ENCODE measurements at regions not wholly inside any gene's neighbourhood (a gene's known extent, or its start where the extent isn't known, plus 50 kb on each side); places are given as distances from the start of the nearest gene placed in this dataset.

DNA sequence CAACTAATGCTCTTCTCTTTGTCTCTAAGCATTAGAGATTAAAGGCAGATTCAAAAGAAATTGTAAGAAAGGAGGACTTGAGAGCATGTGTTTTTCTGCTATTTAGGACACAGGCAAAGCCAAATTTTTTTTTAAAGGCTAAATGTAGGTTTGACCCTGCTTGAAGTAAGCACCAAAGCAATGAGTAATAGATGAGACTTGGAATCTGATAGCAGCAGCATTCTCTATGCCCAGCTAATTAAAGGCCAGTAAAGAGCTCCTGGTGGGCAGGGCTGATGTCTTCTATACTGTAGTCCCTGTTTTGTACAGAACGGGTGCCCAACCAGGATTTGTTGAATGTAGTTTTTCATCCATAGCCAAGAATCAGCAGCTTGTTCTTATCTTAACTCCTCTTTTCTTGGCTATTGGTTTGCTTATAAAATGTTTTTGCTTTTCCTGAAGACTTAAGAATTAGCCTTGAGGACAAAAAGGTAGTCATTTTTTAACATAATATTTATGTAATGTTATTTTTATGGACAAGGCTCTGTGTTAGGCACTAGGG lies 179.6 kb downstream of the LMO4 start:
- no peak for DNase-seq (ENCODE audit: low spot score)

DNA sequence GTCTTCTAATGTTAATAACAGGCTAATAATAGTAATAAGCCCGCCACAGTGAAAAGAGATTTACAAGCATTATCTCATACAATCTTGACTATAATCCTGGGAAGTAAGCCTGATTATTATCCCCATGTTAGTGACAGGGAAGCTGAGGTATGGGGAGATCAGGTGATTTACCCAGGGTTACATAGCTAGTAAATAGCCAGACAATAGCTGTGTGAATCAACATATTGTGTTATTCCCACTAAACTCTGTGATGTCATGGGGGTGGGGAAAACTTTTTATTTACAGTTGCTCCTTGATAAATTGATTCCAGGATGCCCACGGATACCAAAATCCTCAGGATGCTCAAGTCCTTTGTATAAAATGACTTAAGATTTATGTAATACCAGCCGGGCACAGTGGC lies 181.9 kb downstream of the LMO4 start:
- DNase-seq (ENCODE audit: low spot score) = no peak

DNA sequence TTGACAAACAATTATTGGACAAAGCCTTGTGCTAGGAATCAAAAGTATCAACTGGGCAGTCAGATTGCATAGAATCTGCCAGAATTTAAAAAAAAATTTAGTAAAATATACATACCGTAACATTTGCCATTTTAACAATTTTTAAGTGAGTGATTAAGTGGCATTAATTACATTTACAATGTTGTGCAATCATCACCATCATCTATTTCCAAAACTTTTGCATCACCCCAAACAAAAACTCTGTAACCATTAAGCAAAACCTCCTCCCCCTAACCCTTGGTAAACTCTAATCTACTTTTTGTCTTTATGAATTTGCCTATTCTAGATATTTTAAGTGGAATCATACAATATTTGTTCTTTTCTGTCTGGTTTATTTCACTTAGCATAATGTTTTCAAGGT lies 182.8 kb downstream of the LMO4 start:
- no peak for DNase-seq (ENCODE audit: low spot score)

DNA sequence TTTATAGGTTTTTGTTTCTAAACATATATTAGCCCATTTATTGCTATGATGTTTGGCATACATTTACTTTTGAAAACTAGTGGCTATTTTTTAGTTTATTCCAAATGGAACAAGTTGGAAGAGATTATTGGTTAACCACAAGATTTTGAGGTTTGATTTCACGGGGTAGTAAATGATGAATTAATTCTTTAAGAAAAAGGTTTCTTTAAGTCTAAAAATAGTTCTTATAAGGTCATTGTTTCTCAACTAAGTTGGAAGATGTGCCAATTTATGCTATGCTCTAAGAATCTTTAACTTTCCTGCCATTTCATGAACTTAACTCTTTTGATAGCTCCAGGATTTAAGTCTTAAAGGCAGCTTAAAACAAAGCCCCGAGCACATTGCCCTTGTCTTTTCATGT lies 183.8 kb downstream of the LMO4 start:
- DNase-seq (ENCODE audit: low spot score) = no peak

DNA sequence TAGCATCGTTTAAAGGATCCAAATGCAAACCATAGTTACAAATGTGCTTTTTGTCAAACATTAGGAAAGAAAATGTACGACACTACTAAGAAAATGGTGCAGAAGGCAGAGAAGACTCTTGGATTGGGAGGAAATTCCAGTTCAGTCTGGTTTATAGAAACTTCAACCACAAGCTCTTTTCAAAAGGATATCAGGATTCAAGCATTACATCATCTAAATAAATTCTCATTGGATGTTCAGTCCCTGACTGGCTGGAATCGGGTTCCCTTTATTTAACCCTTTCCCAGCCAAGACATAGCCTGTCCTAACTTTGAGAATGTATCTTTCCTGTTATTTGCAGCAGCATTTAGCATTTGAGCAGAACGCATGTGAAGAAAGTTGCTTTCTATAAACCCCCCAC lies 184.6 kb downstream of the LMO4 start:
- no peak for DNase-seq (ENCODE audit: low spot score)

DNA sequence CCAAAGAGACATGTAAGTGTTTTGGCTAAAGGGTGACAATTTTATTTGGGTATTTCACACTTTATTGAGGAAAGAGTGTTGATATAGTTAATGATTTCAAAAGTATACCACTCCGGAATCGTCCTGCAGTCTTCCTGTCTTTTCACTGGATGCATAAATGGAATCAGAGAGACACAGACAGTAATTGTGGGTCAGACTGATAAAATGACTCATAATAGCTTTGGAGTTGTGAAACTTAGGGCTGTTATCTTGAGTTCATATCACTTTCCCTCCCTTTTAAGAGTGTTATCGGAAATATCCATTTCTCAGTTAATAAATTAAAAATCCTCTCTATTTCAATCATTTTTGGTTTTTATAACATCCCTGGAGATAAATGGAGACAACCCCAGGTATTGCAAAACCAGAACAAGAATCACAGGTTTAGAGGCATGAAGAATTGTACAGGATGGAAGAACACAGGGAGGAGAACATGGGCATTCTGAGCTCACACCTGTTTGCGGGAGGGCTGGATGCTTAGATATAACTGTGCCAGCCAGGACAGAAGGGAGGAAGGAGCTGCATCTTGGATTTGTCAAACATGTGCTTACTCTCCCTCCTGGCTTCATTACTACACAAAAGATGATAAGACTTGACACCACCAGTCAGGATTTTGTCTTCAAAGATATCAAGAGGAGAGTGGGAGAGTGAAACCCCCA lies 185.4 kb downstream of the LMO4 start:
- DNase-seq (ENCODE audit: low spot score) = no peak

DNA sequence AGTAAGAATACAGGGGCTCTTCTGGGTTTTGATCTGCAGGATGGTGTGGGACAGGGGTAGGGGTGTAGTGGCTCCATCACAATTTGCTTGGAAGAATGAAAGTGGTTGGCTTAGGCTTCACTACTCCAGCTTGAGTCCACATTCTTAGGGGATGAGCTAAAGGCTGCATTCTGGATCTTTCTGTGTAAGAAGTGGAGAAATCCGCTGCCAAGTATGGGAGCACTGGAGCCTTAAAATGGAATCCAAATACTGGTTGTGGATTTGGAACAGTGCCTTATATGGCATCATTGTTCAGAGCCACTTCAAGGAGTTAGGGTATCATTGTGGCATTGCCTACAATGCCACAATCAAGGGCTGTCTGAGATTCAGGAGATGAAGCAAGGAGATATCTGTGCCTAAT lies 187.1 kb downstream of the LMO4 start:
- no peak for DNase-seq (ENCODE audit: low spot score)

DNA sequence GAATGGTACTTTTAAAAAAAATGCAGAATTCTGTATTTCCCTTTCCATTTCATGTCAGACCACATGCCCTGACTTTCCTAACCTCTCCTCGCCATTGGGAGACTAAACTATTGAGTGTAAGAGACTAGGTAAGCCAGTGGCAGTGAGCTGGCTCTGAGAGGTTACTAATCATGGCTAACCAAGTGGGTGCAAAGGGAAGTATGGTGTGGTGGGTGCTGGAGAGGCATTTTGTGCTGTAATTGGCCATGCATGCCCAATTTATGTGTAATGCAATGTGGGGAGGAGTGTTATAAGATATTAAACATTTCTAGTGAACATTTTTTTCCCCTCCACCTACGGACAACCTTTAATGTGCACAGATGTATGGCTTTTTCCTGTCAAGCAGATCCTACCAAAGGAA lies 190.1 kb downstream of the LMO4 start:
- no peak for DNase-seq (ENCODE audit: low spot score)

DNA sequence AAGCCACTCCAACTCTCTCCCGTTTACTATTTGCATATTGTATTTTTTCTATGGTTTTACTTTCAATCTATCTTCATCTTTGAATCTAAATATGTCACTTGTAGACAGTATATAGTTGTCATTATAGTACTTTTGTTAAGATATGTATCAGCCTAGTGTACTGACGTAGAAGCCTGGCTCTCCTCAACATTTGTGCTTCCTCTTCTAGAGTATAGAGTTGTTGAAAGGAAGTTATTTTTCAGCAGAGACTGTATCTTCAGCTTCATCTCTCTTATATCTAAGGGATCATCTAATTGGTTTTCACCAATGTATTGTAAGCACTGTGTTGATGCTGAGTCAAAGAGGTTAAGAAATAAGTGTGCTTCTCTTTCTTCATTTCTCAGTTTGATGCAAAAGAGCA lies 192.8 kb downstream of the LMO4 start:
- DNase-seq (ENCODE audit: low spot score) = no peak

DNA sequence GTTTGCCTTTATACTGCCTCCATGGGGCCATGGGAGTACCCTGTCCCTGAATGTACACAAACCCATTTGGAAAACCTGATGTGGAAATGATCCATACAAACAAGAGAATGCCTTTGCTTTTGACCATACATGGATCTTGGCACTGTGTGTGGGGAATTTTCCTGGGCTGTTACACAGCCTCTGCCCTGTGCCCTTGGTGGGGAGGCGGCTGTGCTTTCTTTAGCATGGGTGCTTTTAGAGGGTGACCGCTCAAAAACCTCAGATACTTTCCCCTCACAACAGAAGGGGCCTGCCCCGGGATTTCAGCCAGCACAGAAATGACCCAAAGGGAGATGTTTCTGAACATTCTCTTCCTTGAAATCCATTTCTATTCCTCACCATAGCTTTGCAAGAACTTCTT lies 194.8 kb downstream of the LMO4 start:
- no peak for DNase-seq (ENCODE audit: low spot score)

DNA sequence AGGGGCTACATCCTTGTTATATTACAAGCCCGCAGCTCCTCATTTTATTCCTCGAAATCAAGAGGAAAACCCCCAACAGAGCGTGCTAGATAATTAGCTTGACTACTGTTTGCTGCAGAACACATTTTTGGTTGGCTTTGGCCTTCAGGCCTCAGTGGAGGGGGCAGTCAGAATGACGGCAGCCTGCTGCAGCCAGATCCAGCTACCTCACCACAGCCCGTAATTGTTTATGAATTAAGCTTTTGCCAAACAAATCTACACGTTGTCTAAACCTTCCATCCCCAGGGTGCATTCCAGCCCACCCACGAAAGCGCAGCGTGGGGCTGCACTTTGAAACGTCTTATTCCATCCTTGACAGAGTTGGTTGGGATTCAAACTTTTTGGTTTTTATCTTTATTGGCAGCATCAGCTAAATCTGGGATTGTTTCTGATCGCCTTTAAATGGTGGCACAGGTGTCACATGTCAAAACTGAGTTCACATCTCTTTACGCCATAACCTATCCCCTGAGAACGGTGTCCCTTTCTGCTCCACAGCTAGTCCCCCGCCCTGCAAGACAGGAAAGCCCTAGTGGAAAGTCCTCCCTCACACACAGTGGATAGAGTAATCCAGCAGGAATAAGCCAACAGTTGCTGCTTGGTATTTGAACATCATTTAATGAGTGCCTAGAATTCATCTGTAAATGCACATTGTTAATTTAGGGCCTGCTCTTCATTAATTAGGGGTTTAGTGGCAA lies 195.5 kb downstream of the LMO4 start:
- DNase-seq (ENCODE audit: low spot score) = peak; percentile 1

DNA sequence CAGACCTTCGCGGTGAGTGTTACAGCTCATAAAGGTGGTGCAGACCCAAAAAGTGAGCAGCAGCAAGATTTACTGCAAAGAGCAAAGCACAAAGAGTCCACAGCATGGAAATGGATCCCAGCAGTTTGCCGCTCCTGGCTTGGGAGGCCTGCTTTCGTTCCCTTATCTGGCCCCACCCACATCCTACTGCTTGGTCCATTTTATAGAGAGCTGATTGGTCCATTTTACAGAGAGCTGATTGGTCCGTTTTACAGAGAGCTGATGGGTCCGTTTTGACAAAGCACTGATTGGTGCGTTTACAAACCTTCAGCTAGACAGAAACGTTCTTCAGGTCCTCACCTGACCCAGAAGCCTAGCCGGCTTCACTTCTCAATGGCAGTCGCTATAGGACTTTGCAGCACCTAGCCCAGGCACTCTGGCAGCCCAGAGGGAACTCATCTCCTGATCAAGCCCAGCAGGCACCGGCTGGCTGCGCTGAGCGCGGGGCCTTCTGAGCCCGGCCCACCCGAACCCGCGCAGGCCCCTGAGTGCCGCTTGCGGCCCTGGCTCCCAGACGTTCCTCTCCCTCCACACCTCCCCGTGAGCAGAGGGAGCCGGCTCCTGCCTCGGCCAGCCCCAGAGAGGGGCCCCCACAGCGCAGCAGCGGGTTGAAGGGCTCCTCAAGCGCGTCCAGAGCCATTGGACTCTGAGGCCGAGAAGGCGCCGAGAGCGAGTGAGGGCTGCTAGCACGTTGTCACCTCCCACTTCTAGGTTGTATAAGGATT lies 200.3 kb downstream of the LMO4 start:
- DNase-seq (ENCODE audit: low spot score) = no peak

DNA sequence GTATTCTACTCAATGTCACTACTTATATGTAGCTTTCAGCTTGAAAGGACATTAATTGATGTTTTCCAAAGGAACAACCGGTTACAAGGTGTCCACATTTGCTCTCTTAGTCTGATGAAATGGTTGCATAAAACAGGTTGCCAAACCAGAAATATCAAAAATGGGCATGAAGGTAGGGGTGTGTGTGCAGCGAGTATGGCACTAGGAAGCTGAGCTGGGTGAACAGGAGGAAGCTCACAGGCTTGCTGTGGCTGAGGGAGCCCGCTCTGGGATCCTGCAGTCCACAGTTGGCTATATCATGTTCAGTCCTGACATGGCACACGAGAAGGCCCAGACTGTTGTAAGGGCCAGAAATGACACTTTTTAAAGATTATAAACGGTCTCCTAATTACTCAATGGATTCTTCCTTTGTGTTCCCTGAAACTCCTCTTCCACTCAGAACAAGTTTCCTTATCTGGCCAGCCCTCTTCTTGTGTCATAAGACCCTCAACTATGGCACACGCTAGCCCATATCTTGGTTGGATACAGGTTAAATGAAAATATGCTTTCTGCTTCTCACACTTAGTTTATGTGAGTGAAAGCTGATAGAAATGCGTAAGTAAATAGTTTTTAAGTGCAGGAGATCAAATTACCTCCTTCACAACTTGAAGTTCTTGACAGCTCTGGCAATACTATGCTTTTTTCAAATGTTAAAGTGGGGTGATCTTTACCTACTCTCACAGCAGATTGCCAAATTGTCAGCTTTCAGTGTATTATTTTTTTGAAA lies 201.5 kb downstream of the LMO4 start:
- no peak for DNase-seq (ENCODE audit: low spot score)

DNA sequence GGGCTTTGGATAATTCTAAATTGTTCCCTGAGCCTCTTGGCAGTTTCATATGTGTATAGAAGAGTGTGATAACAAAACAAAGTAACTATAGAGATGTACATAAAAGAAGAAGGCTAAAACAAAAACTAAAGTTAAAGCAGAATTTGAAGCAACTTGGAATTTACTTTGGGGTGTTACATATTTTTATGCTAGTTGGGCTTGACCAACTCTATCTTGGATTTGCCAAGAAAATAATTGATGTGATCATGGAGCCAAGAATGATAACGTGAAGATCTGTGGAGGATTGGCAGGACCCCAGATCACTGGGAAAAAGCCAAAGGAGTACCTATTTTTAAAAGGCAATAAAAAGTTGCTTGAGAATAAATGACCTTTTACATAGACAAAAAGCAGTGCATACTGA lies 206.9 kb downstream of the LMO4 start:
- DNase-seq (ENCODE audit: low spot score) = no peak

DNA sequence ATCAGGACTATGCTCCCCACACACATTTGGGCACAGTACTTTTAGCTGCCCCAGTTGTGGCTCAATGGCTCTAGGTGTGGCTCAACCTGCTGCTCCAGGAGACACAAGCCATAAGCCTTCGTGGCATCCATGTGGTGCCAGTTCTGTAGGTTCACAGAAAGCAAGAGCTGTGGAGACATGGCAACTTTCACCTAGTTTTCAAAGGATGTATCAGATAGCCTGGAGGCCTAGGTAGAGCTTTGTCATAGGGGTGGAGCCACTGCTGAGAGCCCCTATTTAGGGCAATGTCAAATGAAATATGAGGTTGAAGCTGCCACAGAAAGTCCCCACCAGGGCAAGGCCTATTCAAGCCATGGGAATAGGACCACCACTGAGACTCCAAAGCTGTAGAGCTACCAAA lies 210.5 kb downstream of the LMO4 start:
- DNase-seq (ENCODE audit: low spot score) = no peak

DNA sequence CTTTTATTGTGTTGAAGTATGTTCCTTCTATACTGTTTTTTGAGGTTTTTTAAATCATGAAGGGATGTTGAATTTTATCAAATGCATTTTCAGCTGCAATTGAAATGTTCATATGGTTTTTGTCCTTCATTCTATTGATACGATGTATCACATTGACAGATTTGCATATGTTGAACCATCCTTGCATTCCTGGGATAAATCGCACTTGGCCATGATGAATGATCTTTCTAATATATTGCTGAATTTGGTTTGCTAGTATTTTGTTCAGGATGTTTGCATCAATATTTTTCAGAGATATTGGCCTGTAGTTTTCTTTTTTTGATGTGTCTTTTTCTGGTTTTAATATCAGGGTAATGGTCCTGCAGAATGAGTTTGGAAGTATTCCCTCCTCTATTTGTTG lies 214.0 kb downstream of the LMO4 start:
- no peak for DNase-seq (ENCODE audit: low spot score)

DNA sequence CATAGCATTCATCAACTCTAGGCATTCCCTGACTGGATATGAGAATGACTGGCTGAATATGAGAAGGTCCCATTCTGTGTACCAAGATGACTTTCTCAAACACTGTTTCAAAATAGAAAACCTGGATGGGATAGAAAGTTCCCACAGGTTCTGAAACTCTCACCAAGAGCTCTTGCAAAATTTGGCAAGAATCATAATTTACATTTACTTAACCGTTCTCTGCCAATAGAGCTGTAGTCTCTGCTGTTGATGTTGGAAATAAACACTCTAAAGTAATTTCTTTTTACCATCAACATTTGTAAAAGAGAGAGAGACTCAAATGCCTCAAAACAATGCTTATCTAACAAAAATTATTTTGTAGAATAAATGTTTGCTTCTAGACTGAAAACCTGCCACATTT lies 221.1 kb downstream of the LMO4 start:
- DNase-seq (ENCODE audit: low spot score) = no peak

DNA sequence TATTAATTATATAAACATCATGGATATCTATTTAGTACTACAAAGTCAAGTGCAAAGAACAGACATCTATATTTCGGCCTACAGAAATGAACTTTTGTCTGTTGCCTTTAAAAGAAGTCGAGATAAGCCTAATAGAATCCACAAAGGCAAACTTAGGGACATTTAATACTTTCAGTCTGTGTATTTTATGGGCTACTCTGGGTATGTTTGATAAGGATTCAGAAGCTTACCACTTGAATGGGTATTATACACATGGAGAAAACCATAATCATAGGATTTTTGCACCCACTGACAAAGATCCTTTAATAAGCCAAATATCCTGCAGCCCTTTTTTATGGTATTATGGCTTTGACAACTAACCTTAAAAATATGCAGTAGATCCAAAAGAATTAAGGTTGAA lies 224.8 kb downstream of the LMO4 start:
- no peak for DNase-seq (ENCODE audit: low spot score)

DNA sequence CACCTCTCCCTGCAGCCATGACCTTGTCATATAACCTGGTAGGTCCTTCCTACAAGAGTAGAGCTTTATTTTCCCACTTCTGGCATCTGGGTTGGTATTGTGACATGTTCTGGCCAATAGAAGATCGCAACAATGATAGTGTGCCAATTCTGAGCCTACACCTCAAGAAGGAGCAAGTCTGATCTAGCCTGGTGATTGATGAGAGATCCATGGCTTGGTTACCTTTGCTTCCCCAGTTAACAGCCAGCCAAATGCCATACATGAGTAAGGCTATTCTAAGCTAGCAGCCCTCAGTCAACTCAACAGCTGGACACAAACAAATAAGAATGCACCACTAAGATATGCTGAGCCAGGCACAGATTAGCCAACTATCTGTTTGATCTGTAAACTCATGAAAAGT lies 226.7 kb downstream of the LMO4 start:
- no peak for DNase-seq (ENCODE audit: low spot score)

DNA sequence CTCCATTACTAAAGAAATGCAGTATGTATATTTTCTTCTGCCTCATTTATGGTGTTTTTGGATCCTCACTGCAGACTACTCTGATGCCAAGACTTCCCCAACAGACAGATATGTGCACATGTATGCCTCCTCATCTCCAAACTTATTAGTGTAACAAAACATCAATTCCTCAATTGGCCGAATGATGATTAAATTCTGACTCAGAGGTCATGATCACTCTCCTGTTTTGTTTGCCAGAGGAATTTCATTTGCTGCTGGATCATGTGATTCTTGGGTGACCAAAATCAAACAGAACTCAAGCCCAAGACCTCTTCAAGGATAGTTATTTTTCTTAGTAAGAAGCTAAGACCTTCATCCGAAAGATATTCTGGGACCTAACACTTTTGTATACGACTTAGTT lies 227.6 kb downstream of the LMO4 start:
- no peak for DNase-seq (ENCODE audit: low spot score)

DNA sequence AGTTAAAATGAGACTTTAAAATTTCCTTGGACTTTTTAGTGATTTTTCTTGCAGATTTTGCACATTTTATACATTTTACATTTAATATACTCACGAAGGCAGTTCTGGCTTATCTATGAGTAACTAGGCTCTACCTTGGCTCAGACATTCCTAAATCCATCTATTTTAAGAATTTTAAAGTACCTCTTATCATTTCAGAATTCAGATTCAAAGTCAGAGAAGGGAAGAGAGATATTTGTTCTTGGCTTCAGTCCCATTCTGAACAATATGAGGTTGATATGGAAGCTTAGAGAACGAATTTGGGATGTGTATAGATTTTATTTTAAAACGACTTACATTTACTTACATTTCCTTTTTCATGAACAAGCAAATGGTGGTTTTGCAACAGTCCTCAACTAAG lies 230.2 kb downstream of the LMO4 start:
- no peak for DNase-seq (ENCODE audit: low spot score)

DNA sequence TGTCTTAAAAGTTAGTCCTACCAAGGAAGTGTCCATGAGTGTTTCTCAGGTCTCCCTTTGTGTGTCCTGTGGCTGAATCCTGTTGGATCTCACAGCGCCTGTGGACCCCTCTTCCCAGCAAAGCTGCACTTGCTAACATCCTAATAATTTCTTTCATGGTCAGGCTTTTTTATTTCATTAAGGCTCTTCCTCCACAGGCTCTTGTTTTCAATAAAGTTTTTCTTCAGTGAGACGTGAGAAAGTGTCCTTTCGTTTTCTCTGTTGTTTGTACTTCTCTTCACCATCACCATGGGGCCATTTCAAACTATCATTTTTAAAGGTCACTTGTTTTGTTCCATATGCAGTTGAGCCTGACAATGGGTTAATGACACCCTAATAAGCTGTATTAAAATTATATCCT lies 231.5 kb downstream of the LMO4 start:
- no peak for DNase-seq (ENCODE audit: low spot score)

All from SK-N-DZ (cell line).